ENCODE measurements at regions not wholly inside any gene's neighbourhood (a gene's known extent, or its start where the extent isn't known, plus 50 kb on each side); places are given as distances from the start of the nearest gene placed in this dataset.

GRCh38 chr2:41353060-41353459, 694.8 kb upstream of the PKDCC start:
- no peak for TF ChIP-seq EP300 (IDR thresholded peaks at IDR 0.05)
- TF ChIP-seq POLR2AphosphoS5 (IDR thresholded peaks at IDR 0.05): no peak
- TF ChIP-seq CTCF (IDR thresholded peaks at IDR 0.05): no peak
- TF ChIP-seq POLR2A (IDR thresholded peaks at IDR 0.05): no peak
- H3K27ac ChIP-seq: no peak overlapping the region
- no peak overlapping the region for H3K4me3 ChIP-seq
- no peak for DNase-seq
- H3K36me3 ChIP-seq: no peaks in the 10 kb centered on the region
- no peaks in the 10 kb centered on the region for H3K27me3 ChIP-seq
- intact Hi-C loops (cut with DNase I): no loop called here
- H3K9me3 ChIP-seq: no peaks in the 10 kb centered on the region
- H3K4me1 ChIP-seq: no peaks in the 10 kb centered on the region
- 86 to 96% methylated on average over 3 of the region's 3 CpGs for WGBS, 2 donors

GRCh38 chr2:41355794-41356193, 692.0 kb upstream of the PKDCC start:
- Histone ChIP-seq H3K4me1 (no peaks in the 10 kb centered on the region), H3K27ac (no peak overlapping the region), H3K36me3 (no peaks in the 10 kb centered on the region), H3K9me3 (no peaks in the 10 kb centered on the region), H3K27me3 (no peaks in the 10 kb centered on the region), H3K4me3 (no peak overlapping the region)
- TF ChIP-seq CTCF (IDR thresholded peaks at IDR 0.05): no peak
- TF ChIP-seq POLR2A (IDR thresholded peaks at IDR 0.05): no peak
- TF ChIP-seq POLR2AphosphoS5 (IDR thresholded peaks at IDR 0.05): no peak
- TF ChIP-seq EP300 (IDR thresholded peaks at IDR 0.05): no peak
- DNase-seq: no peak
- intact Hi-C loops (cut with DNase I): no loop called here
- WGBS, 2 donors: 81 to 90% methylated on average over 2 of the region's 2 CpGs

GRCh38 chr2:41364842-41365241, 683.0 kb upstream of the PKDCC start:
- H3K4me1 ChIP-seq: no peaks in the 10 kb centered on the region
- H3K9me3 ChIP-seq: peaks cover 0 to 3% (median 0%) of the 10 kb centered on the region in 4 donors
- no peak for DNase-seq
- no peak overlapping the region for H3K27ac ChIP-seq
- TF ChIP-seq POLR2A (IDR thresholded peaks at IDR 0.05): no peak
- TF ChIP-seq CTCF (IDR thresholded peaks at IDR 0.05): no peak
- TF ChIP-seq EP300 (IDR thresholded peaks at IDR 0.05): no peak
- TF ChIP-seq POLR2AphosphoS5 (IDR thresholded peaks at IDR 0.05): no peak
- H3K36me3 ChIP-seq: no peaks in the 10 kb centered on the region
- intact Hi-C loops (cut with DNase I): no loop called here
- WGBS, 2 donors: 83 to 90% methylated on average over 2 of the region's 2 CpGs
- H3K27me3 ChIP-seq: no peaks in the 10 kb centered on the region
- H3K4me3 ChIP-seq: no peak overlapping the region

GRCh38 chr2:41375901-41376300, 671.9 kb upstream of the PKDCC start:
- Histone ChIP-seq H3K4me3 (no peak overlapping the region), H3K9me3 (no peaks in the 10 kb centered on the region), H3K4me1 (no peaks in the 10 kb centered on the region), H3K27ac (no peak overlapping the region), H3K27me3 (no peaks in the 10 kb centered on the region), H3K36me3 (no peaks in the 10 kb centered on the region)
- intact Hi-C loops (cut with DNase I): no loop called here
- TF ChIP-seq EP300 (IDR thresholded peaks at IDR 0.05) (no peak), POLR2AphosphoS5 (IDR thresholded peaks at IDR 0.05) (no peak), CTCF (IDR thresholded peaks at IDR 0.05) (no peak), POLR2A (IDR thresholded peaks at IDR 0.05) (no peak)
- DNase-seq: no peak

GRCh38 chr2:41377837-41378236, 670.0 kb upstream of the PKDCC start:
- no peaks in the 10 kb centered on the region for H3K9me3 ChIP-seq
- no peaks in the 10 kb centered on the region for H3K27me3 ChIP-seq
- no peaks in the 10 kb centered on the region for H3K36me3 ChIP-seq
- no peaks in the 10 kb centered on the region for H3K4me1 ChIP-seq
- 77 to 84% methylated on average over 4 of the region's 4 CpGs for WGBS, 2 donors
- intact Hi-C loops (cut with DNase I): no loop called here
- DNase-seq: no peak
- no peak overlapping the region for H3K4me3 ChIP-seq
- TF ChIP-seq EP300 (IDR thresholded peaks at IDR 0.05) (no peak), POLR2AphosphoS5 (IDR thresholded peaks at IDR 0.05) (no peak), CTCF (IDR thresholded peaks at IDR 0.05) (no peak), POLR2A (IDR thresholded peaks at IDR 0.05) (no peak)
- no peak overlapping the region for H3K27ac ChIP-seq

Data from sigmoid colon (tissue), 6 donors.